Heart left ventricle (tissue), 16 donors: ENCODE measurements at regions not wholly inside any gene's neighbourhood (a gene's known extent, or its start where the extent isn't known, plus 50 kb on each side); places are given as distances from the start of the nearest gene placed in this dataset.

Experiments
- ATAC-seq, 4 donors: fragments of 200-7000 bp; cut with Tn5 transposase; one replicate each; pipeline ENCODE4 v1.9.1; 2020 to 2022; ENCODE audit warnings: moderate library complexity in 4 of 4, mild to moderate bottlenecking in 3 of 4, moderate number of reproducible peaks in 1 of 4
- DNase-seq, 5 donors: peaks; one replicate each; pipeline ENCODE4 v3.0.0-alpha.2; 2020
- H3K27ac ChIP-seq, 12 donors: fragments of 200-600 bp; sonication (generic) in 4 of 12; one replicate each; pipeline versions ENCODE4 v1.5.0 to v1.8.0; 2016 to 2022; ENCODE audit warnings: mild to moderate bottlenecking in 2 of 12
- H3K27me3 ChIP-seq, 9 donors: fragments of 200-600 bp; sonication (generic) in 2 of 9; one replicate each; pipeline versions ENCODE4 v1.5.1 to v1.8.0; 2016 to 2022; ENCODE audit warnings: mild to moderate bottlenecking in 3 of 9
- H3K36me3 ChIP-seq, 9 donors: fragments of 200-600 bp; sonication (generic) in 2 of 9; one replicate each; pipeline versions ENCODE4 v1.5.0 to v1.8.0; 2018 to 2022; ENCODE audit warnings: mild to moderate bottlenecking in 2 of 9
- H3K4me1 ChIP-seq, 12 donors: fragments of 200-600 bp; sonication (generic) in 4 of 12; one replicate each; pipeline versions ENCODE4 v1.5.0 to v1.8.0; 2016 to 2022; ENCODE audit warnings: mild to moderate bottlenecking in 3 of 12
- H3K4me3 ChIP-seq, 12 donors: fragments of 200-600 bp; sonication (generic) in 4 of 12; one replicate each; pipeline versions ENCODE4 v1.5.0 to v1.8.0; 2017 to 2022; ENCODE audit warnings: mild to moderate bottlenecking in 9 of 12, moderate library complexity in 4 of 12
- H3K9me3 ChIP-seq, 12 donors: fragments of 200-600 bp; sonication (generic) in 4 of 12; one replicate each; pipeline versions ENCODE4 v1.5.0 to v1.8.0; 2016 to 2022; ENCODE audit warnings: mild to moderate bottlenecking in 1 of 12
- CTCF ChIP-seq, 12 donors: fragments of 200-600 bp; sonication (generic) in 4 of 12; IDR thresholded peaks; one replicate each; pipeline versions ENCODE4 v1.5.0 to v1.8.0; 2018 to 2022; ENCODE audit warnings: antibody characterized with exemption in 12 of 12, mild to moderate bottlenecking in 5 of 12
- POLR2A ChIP-seq, 2 donors: fragments of 450-650 bp; IDR thresholded peaks; one replicate each; pipeline ENCODE4 v1.6.1; 2017; ENCODE audit warnings: antibody characterized with exemption in 2 of 2, mild to moderate bottlenecking in 2 of 2, moderate library complexity in 2 of 2
- WGBS, 4 donors: extraction: QIAGEN DNeasy Blood & Tissue Kit in 2 of 4; methylation state at CpG; one replicate each; pipeline versions ENCODE4 v1.1.5 to v1.1.7; 2013 to 2018; 5-methylcytosine and 5-hydroxymethylcytosine counted together
- intact Hi-C, 10 donors: fragments of 100-400 bp; cut with DNase I; formaldehyde crosslinking; loops; one replicate each; pipeline versions ENCODE4 v1.11.1 to v1.14.2; 2022
- donor health status: ischemic (EF 13 %, LVEDD 7.1; RV severe dilation, severe dysfunction).
- donor health status: healthy with polysubstance abuse.
- donor health status: DM: no; HTN: yes; CAD: no.
- donor health status: DM: no; HTN: no; CAD: no.
- donor health status: ischemic (EF 25% LVEDD 6.9; RV normal size, moderate dysfunction).
- donor health status: ischemic (EF 25% LVEDD 5.7; RV mildly dilated, moderate dysfunction).
- donor health status: healthy.
- donor health status: DM: yes; HTN: yes; CAD: no.
- donor health status: ischemic (EF 35%, LVEDD 5.7; RV mildly dilated, moderate dysfunction).
- donor health status: nonischemic (EF 11% LVEDD 7.7; RV severe dilation, severe dysfunction).
- donor health status: DM: yes; HTN: yes; CAD: no.
- donor health status: PGD.
- donor health status: ischemic (EF 29% LVEDD 5.4; RV normal size, mild dysfunction).
- donor health status: nonischemic (EF 23%, LVEDD 6.1; RV moderate dilation, normal function).

GRCh38 chr2:221111739-221112138, 460.4 kb downstream of the EPHA4 start:
- 90 to 93% (median 91%) methylated on average over 4 of the region's 4 CpGs for WGBS, 4 donors
- no peak for DNase-seq
- ATAC-seq, result no peak
- no peak overlapping the region for H3K4me3 ChIP-seq
- no peaks in the 10 kb centered on the region for H3K27me3 ChIP-seq
- intact Hi-C loops, result no loop called here
- TF ChIP-seq POLR2A (IDR thresholded peaks at IDR 0.05), result no peak
- no peak for TF ChIP-seq CTCF (IDR thresholded peaks at IDR 0.05)
- H3K4me1 ChIP-seq, result no peaks in the 10 kb centered on the region
- no peak overlapping the region for H3K27ac ChIP-seq
- H3K36me3 ChIP-seq, result no peaks in the 10 kb centered on the region
- H3K9me3 ChIP-seq, result no peaks in the 10 kb centered on the region

DNA sequence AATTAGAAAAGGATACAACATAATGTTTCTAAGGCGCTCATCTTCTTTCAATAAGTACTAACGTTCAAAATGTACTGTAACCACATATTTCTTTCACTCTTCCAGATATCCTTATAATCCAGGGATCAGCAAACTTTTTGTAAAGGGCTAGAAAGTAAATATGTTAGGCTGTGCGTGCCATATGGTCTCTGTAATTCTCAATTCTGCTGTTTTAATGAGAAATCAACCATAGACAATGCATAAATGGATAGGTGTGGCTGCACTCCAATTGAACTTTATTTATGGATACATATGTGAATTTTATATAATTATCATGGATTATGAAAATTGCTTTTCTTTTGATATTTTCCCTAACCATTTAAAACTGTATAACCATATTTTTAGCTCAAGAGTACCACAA, 459.4 kb downstream of the EPHA4 start:
- no peaks in the 10 kb centered on the region for H3K27me3 ChIP-seq
- intact Hi-C loops, result no loop called here
- no peak overlapping the region for H3K4me3 ChIP-seq
- 76 to 94% (median 92%) methylated on average over 3 of the region's 3 CpGs for WGBS, 4 donors
- DNase-seq (no peak), ATAC-seq (no peak)
- H3K36me3 ChIP-seq, result no peaks in the 10 kb centered on the region
- no peaks in the 10 kb centered on the region for H3K9me3 ChIP-seq
- TF ChIP-seq CTCF (IDR thresholded peaks at IDR 0.05) (no peak), POLR2A (IDR thresholded peaks at IDR 0.05) (no peak)
- H3K27ac ChIP-seq, result no peak overlapping the region
- no peaks in the 10 kb centered on the region for H3K4me1 ChIP-seq

- DNase-seq (no peak), ATAC-seq (no peak)
- H3K4me1 ChIP-seq, result no peaks in the 10 kb centered on the region
- H3K4me3 ChIP-seq, result no peak overlapping the region
- H3K27ac ChIP-seq, result no peak overlapping the region
- no peaks in the 10 kb centered on the region for H3K36me3 ChIP-seq
- peaks cover 0 to 8% (median 0%) of the 10 kb centered on the region in 9 donors for H3K27me3 ChIP-seq
- intact Hi-C loops, result no loop called here
- H3K9me3 ChIP-seq, result no peaks in the 10 kb centered on the region
- TF ChIP-seq CTCF (IDR thresholded peaks at IDR 0.05), result no peak
- no peak for TF ChIP-seq POLR2A (IDR thresholded peaks at IDR 0.05)
- WGBS, 4 donors, result 83 to 89% (median 87%) methylated on average over 3 of the region's 3 CpGs
Observed at GRCh38 chr2:221115944-221116343, 456.2 kb downstream of the EPHA4 start.

DNA sequence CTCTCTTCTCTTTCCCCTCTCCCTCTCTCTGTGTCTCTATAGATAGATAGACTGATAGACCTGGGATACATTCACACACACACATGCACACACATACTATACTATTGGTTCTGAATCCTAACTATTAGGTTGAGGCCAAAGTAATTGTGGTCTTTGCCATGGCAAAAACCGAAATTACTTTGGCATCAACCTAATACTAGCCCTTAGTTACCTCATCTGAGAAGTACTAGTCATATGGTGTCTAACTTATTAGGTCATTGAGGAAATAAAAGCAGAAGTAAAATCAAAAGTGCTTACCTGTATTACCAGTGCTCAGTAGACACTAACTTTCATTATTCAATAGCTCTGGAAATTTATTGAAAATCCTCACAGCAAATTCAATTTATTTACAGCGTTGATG, 451.5 kb downstream of the EPHA4 start:
- Histone ChIP-seq H3K36me3 (no peaks in the 10 kb centered on the region), H3K4me1 (peaks cover 0 to 8% (median 1%) of the 10 kb centered on the region in 12 donors), H3K4me3 (no peak overlapping the region), H3K9me3 (no peaks in the 10 kb centered on the region), H3K27me3 (peaks cover 0 to 8% (median 0%) of the 10 kb centered on the region in 9 donors), H3K27ac (no peak overlapping the region)
- WGBS, 4 donors, result 90 to 99% (median 93%) methylated on average over 2 of the region's 2 CpGs
- intact Hi-C loops, result loop anchor here in 1 of 10 donors (10.0 kb wide), 1 partner anchor 304 kb away; no protein-coding TSS in a partner anchor
- DNase-seq, result no peak
- no peak for ATAC-seq
- TF ChIP-seq CTCF (IDR thresholded peaks at IDR 0.05), result no peak
- TF ChIP-seq POLR2A (IDR thresholded peaks at IDR 0.05), result no peak
